ENCODE measurements at regions not wholly inside any gene's neighbourhood (a gene's known extent, or its start where the extent isn't known, plus 50 kb on each side); places are given as distances from the start of the nearest gene placed in this dataset.

DNA sequence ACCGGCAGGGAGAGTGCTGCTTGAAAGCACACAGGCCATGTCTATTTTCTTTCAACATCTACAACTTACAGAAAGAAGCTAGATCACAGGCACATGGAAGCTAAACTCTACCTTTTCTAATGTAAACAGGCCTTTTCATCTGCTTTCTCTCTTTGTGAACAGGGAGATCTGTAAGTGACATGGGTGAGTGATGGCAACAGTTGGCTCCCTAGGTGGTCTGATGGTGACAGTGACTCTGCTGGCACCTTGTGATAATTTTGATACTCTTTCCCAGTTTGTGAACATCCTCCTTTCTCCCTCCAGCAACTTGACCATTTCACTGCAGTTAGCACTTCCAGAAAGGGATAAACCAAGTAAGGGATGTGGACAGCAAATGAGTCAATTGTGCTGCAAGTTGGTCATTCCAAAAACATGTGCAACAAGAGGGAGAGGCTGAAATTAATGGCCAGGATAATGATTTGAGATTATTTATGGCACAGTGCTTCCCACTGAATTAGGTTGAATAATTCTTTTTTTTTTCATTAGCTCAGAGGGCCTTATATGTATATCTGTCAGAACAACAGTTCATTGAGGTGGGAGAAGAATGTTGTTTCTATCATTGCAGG is 89.5 kb downstream of the XCL2 start:
- DNase-seq = no peak

GRCh38 chr1:168453056-168453455 is 90.7 kb downstream of the XCL2 start:
- DNase-seq = no peak

DNA sequence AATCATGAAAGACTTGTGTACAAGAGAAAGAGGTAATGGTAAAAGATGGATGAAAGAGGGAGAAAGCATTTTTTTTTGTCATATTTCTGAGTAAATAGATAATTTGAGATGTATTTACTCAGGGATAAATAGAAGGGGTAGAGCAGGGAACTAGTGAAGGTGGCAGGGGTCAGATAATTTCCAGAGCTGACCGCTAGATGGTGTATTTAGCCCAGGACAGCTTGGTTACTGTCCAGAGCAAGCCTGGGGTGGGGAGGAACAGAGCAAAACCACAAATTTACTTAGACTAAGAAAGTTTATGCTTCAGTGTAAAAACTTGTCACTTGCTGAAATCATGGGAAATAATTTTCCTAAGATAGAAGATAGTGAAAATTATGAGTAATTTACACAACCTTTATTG is 91.5 kb downstream of the XCL2 start:
- DNase-seq = peak; percentile 59

DNA sequence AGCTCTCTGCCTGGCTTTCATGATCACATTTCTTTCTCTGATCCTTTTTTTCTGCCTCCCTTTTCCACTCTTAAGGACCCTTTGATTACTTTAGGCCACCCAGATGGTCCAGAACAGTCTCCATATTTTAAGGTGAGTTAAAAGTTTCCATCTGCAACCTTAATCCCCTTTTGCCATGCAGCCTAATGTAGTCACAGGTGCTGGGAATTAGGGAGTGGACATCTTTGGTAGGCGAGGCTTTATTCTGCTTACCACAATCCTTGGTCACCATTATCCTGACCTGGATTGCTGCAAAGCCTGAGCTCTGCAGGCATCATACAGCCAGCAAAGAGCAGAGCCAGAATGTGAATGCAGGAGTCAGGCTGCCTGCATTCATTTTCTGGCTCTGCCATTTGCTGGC is 95.9 kb downstream of the XCL2 start:
- no peak for DNase-seq

DNA sequence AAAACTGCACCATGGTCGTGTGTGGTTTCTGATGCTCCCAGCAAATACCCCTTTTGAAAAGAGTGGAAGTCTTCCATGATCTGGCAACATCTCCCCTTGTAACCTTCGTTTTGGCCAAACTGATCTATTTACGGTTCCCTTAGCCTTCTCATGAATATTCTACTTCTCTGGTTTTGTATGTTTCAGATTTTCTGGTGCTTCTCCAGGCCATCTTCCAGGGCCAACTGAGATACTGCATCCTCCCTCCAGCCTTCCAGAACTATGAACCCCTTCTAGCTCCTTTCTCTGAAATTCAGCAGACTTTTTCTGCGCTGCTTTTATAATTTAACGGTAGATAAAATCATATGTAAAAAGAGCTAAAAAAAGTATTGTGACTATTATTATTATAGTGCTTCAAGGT is 97.7 kb downstream of the XCL2 start:
- no peak for DNase-seq

GRCh38 chr1:168443899-168444298 is 99.9 kb downstream of the XCL2 start:
- no peak for DNase-seq

GRCh38 chr1:168443356-168443755 is 100.4 kb downstream of the XCL2 start:
- DNase-seq = no peak

GRCh38 chr1:168442931-168443330 is 100.9 kb downstream of the XCL2 start:
- no peak for DNase-seq

DNA sequence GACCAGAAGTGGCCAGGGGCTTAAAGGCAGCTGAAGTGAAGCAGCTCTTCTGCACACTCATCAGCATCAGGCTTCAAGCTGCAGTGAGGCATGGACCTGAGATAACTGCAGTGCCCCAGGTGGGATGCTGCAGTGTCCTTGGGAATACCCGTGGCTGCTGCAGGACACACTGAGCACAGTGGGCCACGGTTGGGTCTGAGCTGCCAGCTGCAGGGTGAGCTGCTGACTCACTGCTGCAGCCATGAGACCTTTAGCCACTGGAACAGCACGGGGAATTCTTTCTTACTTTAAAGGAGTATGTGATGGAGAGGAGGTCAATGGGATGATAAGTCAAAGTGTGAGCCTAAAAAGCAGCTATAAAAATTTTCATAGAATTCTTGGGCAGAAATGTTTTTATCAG is 102.1 kb downstream of the XCL2 start:
- DNase-seq = no peak

DNA sequence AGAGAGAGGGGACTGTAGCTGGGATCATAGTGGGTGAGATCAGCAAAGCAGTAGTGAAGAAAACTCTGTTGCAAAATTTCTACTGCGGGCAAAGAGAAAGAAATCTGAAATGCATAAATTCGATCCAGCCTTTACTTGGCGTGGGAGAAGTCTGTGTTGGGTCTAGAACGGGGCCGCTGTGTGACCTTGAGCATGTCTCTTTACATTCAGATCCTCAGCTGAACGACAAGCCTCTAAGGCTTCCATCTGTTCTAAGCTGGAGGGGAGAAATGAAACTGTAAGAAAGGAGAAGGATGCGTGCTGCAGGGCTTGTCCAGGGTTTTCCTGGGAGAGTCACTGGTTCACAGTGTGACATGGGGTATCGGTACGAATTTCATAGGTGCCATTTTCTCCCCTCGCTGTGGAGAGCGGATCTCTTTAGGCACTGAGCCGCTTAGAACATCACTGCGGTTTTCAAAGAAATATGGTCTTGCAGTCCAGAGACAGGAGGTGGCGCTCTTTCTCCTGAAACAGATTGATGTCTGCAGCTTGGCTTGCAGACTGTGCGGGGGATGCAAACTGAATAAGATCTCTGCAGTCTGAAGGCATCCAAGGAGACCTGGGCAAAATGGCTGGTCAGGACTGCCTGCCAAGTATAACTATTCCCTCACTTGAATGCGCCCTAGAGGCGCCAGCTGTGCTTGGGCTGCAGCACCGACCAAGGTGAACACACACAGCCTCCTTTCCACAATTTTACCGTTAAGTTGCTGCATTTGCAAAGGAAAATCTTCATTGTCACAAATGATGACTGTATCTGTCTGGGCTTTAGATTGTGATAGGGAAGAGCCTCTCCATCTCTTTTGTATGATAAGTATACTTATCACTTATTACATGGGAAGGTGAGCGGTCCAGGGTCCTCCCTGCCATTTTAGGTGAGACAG is 104.1 kb downstream of the XCL2 start:
- DNase-seq = peak; percentile 95

GRCh38 chr1:168438626-168439025 is 105.2 kb downstream of the XCL2 start:
- DNase-seq = no peak

DNA sequence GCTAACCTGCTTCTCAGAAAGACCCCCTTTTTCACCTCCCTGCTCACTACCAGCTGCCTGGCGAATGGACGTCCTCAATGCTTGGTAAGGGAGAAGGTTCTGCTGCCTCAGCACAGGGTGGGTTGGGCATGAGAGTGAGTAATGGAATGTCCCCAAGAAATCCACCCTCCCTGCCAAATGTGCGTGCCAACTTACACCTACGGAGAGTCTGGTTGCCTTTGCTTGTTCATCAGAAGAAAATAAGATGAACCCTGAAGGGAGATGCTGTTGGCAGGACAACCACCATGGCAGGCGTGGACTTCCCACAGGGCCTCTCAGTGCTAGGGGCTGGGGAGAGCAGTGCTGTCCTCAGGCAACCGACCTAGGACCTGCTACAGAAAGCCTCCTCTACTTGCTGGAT is 106.0 kb downstream of the XCL2 start:
- no peak for DNase-seq

GRCh38 chr1:168435439-168435838 is 108.4 kb downstream of the XCL2 start:
- DNase-seq = no peak

- no peak for DNase-seq
Measured at GRCh38 chr1:168433238-168433637, 110.6 kb downstream of the XCL2 start.

DNA sequence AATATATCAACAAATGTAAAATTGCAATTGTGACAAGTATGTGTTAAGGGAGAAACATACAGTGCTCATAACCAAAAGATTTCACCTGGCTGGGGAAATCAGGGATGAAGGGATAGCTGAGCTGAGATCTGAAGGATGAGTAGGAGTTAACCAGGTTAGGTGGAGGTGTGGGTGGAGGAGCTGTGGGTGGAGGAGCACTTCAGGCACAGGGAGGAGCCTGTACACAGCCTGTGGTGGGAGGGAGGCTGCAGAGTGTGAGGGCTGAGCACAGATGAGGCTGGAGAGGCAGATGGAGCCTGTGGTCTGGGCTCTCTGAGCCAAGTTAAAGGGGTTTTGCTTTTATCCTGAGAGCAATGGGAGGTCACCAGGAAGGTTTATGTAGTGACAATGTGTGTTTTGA is 111.9 kb downstream of the XCL2 start:
- no peak for DNase-seq

- no peak for DNase-seq
Measured at GRCh38 chr1:168430321-168430720, 113.5 kb downstream of the XCL2 start.

DNA sequence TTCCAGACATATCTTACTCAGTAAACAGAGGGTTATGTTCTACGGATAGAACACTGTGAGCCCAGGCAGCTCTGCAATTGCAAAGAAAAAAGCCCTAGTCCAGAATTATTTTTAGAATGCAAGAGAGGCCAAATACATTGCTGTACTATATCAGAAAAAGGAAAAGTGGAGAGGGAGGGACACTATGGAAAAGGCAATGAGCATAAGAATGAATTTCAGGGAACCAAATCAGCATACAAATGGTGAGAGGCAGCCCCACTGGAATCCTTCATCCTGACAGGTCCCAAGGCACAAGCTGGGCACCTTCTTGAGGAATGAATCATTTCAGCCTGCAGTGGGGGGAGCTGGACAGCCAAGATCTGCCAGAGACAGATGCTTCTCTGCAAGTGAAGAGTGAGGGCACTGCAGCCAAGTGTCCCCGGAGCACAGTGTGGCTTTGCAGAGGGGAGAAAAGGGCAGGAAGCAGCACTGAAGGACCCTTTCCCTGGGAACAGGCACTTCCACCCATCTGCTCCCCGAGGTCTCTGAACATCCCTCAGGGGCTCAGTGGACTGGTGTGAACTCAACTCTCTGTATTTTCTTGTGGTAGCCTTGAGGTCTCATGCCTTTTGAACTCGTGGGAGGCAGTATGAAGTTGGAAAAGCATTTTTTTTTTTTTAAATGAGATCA is 115.6 kb downstream of the XCL2 start:
- DNase-seq = no peak

GRCh38 chr1:168427051-168427450 is 116.7 kb downstream of the XCL2 start:
- DNase-seq = no peak

- DNase-seq = no peak
Measured at GRCh38 chr1:168424281-168424680, 119.5 kb downstream of the XCL2 start.

DNA sequence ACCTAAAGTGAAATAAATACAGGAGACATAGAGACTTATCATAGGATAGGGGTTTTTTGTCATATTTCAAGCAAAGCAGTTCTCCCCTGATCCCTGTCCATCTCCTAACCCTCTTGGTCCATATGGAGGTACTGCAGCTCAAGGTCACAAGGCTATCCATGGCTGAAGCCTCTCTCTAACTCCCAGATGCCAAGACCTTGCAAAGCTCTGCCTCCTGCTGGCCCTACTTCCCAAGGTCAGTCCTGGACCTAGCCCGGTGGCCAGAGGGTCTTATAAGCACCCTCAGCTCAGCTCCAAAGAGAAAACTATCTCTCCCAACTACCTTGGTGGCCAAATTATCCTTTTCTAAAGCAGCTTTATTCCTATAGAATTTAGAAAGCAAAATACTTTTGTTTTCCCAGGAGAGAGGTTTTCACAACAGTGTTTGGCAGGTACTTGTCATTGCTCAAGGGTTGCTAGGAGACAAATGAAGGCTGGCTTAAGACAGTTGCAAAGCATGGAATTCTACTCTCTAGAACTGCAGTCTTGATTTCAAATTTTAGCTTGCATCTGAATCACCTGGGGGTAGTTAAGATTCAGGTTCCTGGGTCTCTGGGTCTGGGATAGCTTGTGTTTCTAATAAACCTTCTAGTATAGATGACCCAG is 121.5 kb downstream of the XCL2 start:
- peak; percentile 20 for DNase-seq

DNA sequence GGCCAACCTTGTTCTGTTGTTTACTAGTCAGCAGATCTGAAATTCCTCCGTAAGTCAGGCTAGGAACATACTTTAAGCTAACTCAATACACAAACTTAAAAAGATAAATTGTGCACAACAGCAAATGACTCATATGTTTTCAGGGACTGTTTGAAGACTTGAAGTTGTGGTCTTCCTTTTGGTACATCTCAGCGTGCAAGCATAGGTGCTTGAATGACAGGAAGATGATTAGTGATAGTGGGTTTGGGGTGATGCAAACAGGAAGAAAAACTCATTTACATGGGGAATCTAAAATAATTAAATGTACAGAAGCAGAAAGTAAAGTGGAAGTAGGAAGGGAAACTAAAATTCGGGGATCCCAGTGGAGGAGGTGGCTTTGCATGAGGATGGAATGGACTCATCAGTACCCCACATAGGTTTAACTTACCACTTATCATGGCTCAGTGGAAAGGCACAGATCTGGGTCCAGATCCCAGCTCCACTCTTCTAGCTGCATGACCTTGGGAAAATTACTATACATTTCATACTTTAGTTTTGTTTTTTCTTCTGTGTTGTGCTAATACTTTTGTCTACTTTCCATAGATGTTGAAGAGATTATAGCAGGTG is 122.3 kb downstream of the XCL2 start:
- no peak for DNase-seq

GRCh38 chr1:168420177-168420576 is 123.6 kb downstream of the XCL2 start:
- no peak for DNase-seq

DNA sequence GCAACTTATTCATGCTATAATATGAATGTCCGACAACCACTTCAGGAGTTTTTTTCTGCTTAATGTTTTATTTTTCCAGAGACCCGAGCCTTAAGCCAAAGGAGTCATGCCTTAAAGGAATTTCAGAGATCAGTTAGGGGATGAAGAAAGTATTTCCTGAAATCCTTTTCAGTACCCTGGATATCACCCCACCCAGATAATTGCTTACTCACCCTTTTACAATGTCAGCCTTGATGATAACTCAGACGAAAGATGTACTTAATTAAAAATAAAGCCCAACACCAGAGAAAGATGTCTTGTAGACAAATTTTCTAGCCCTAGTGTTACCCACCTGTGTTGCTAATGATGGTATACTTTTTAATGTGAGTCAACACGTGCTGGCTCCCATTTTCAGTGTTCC is 124.1 kb downstream of the XCL2 start:
- no peak for DNase-seq

Data from OCI-M1 (cell line).